ENCODE measurements at regions not wholly inside any gene's neighbourhood (a gene's known extent, or its start where the extent isn't known, plus 50 kb on each side); places are given as distances from the start of the nearest gene placed in this dataset.

DNA sequence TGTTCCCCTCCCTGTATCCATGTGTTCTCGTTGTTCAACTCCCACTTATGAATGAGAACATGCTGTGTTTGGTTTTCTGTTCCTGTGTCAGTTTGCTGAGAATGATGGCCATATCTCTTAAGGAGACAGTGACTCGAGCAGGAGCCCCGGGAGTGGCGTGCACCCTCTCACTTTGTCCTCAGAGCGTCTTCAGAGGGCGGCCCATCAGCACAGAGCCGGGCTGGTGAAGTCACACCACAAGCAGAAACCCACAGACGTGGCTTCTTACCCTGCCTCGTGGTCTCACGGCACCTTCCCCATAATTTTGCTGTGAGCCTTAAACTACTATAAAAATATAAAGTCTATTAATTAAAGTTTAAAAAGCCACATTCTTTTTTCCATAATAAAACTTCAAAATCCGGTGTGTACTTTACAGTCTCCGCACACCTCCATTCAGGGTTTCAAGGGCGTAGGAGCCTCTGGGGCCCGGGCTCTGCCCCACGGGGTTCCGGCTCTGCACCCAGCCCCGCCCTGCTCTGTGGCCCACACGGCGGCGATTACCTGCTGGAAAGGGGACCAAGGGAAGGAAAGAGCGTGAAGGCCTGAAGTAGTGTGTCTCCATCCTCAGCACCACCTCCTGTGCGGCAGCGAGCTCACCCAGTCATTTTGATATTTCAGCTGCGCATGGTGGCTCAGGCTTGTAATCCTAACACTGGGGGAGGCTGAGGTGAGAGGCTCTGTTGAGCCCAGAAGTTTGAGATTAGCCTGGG is 101.3 kb upstream of the SOX1 start:
- intact Hi-C loops (cut with DNase I, micrococcal nuclease), result no loop called here
- H3K36me3 ChIP-seq (ENCODE audit: low read depth), result no peaks in the 10 kb centered on the region
- ATAC-seq (no peak), DNase-seq (no peak)
- no peaks in the 10 kb centered on the region for H3K9me3 ChIP-seq
- no peak overlapping the region for H3K4me3 ChIP-seq
- H3K4me1 ChIP-seq (ENCODE audit: low read depth), result no peaks in the 10 kb centered on the region
- no peak for TF ChIP-seq CTCF (IDR thresholded peaks at IDR 0.05)

DNA sequence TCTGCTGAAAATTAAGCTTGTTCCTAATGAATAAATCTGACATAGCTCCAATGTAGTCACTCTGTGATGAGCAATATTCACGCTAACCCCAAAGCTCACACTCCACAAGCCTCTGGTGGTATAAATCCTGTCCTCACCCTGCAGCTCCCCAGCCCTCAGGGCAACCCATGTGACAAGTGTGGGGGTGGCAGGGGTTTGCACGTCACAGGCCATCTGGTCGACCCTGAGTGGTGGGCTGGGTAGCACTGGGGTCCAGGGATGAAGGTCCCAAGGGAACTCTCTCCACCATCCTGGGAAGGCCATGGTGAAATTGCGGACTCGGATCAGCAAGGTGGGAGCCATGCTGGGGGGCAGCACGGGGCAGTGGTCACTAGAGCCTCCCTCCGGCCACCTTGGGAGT is 100.0 kb upstream of the SOX1 start:
- no peaks in the 10 kb centered on the region for H3K4me1 ChIP-seq (ENCODE audit: low read depth)
- intact Hi-C loops (cut with DNase I, micrococcal nuclease), result no loop called here
- no peaks in the 10 kb centered on the region for H3K36me3 ChIP-seq (ENCODE audit: low read depth)
- no peak for ATAC-seq
- no peak for DNase-seq
- no peaks in the 10 kb centered on the region for H3K9me3 ChIP-seq
- TF ChIP-seq CTCF (IDR thresholded peaks at IDR 0.05), result no peak
- no peak overlapping the region for H3K4me3 ChIP-seq

DNA sequence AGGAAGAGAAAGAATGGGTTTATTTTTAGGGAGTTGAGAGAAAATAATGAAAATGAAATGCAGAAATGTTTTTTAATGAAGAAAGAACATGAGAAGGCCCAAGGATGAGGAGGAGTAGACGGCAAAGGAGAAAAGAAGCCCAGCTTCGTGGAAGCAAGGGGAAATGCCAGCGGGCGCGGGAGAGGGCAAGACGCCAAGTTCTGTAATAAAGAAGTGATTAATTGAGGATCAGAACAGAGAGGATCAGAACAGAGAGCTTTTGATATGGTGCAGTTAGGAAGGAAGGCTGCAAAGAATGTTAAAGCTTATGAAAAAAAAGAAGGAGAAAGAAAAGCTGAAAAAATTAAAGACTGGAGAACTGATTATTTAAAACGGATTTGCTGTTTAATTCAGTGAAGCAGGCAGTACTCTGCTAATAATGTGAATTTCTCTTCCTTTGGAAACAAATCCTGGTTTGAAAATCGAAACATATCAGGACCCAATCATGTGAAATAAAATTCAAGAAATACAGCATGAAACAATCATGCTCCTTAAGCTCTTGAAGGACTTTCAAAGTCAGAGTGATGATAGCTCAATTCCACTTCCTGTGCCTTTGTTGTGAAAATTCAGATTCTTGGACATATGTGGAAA is 99.3 kb upstream of the SOX1 start:
- intact Hi-C loops (cut with DNase I, micrococcal nuclease), result no loop called here

GRCh38 chr13:111968336-111969010 is 98.5 kb upstream of the SOX1 start:
- DNase-seq, result no peak
- no peak for ATAC-seq
- TF ChIP-seq CTCF (IDR thresholded peaks at IDR 0.05), result no peak
- no peaks in the 10 kb centered on the region for H3K9me3 ChIP-seq
- intact Hi-C loops (cut with DNase I, micrococcal nuclease), result no loop called here
- H3K36me3 ChIP-seq (ENCODE audit: low read depth), result no peaks in the 10 kb centered on the region
- H3K4me1 ChIP-seq (ENCODE audit: low read depth), result no peaks in the 10 kb centered on the region
- H3K4me3 ChIP-seq, result no peak overlapping the region

More for the DNA sequence above, 99.3 kb upstream of the SOX1 start:
- Histone ChIP-seq H3K4me1 (ENCODE audit: low read depth) (no peaks in the 10 kb centered on the region), H3K4me3 (no peak overlapping the region), H3K36me3 (ENCODE audit: low read depth) (no peaks in the 10 kb centered on the region), H3K9me3 (no peaks in the 10 kb centered on the region)
- no peak for TF ChIP-seq CTCF (IDR thresholded peaks at IDR 0.05)
- no peak for ATAC-seq
- DNase-seq, result no peak

DNA sequence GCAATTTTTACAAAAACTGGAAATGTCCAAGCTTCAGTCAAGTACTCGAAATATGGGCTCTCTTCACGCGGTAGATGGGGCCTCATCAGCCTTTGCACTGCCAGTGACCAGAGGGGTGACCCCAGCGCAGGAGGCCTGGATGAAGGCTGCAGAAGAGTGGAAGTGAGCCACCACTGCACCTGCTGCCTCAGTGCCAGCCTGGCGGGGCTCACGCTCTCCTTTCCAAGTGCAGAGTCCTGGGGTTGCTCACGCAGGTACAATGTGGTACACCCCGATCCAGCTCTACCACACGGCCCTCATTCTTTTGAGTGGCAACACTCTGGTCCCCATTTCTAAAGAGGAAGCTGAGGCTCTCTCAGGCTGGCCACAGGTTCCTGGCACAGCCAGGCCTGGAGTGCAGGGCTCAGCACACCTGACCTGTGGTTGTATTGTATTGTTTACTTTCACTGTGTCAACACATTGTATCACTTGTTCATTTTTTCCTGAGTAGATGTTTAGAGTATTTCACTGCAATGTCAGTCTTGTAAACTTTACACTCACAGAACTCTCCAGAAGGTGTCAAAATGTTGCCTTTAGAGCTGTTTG is 97.3 kb upstream of the SOX1 start:
- Histone ChIP-seq H3K4me1 (ENCODE audit: low read depth) (no peaks in the 10 kb centered on the region), H3K9me3 (no peaks in the 10 kb centered on the region), H3K36me3 (ENCODE audit: low read depth) (no peaks in the 10 kb centered on the region), H3K4me3 (no peak overlapping the region)
- no peak for DNase-seq
- TF ChIP-seq CTCF (IDR thresholded peaks at IDR 0.05), result no peak
- no peak for ATAC-seq
- intact Hi-C loops (cut with DNase I, micrococcal nuclease), result no loop called here
